ENCODE measurements at regions not wholly inside any gene's neighbourhood (a gene's known extent, or its start where the extent isn't known, plus 50 kb on each side); places are given as distances from the start of the nearest gene placed in this dataset.

DNA sequence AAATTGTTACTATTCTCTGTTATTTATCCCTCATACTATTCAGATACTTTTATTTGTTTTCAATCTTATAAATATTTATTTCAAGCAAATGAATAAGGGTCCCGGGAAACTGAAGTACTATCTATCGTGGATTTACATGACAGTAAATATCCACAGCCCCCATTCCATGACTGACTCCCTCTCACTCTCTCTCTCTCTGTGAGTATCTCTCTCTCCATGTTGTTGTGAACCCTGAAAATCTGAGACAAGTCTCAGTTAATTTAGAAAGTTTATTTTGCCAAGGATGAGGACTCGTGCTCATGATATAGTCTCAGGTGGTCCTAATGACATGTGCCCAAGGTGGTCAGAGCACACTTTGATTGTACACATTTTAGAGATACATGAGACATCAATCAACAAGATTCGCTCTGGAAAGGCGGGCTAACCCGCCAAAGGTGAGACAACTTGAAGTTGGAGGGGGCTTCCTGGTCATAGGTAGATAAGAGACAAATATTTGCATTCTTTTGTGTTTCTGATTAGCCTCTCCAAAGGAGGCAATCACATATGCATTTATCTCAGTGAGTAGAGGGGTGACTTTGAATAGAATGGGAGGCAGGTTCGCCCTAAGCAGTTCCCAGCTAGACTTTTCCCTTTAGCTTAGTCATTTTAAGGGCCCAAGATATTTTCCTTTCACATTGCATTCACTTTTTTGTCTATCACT lies 986.4 kb downstream of the NLGN4X start:
- H3K4me3 ChIP-seq (ENCODE audit: insufficient read depth, low read depth, low read length) = no peak overlapping the region
- no peaks in the 10 kb centered on the region for H3K27me3 ChIP-seq (ENCODE audit: control insufficient read depth, insufficient read depth, low read length)
- H3K36me3 ChIP-seq (replicated peaks; ENCODE audit: control insufficient read depth, insufficient read depth, low read length) = no peaks in the 10 kb centered on the region
- DNase-seq = peak; percentile 4

DNA sequence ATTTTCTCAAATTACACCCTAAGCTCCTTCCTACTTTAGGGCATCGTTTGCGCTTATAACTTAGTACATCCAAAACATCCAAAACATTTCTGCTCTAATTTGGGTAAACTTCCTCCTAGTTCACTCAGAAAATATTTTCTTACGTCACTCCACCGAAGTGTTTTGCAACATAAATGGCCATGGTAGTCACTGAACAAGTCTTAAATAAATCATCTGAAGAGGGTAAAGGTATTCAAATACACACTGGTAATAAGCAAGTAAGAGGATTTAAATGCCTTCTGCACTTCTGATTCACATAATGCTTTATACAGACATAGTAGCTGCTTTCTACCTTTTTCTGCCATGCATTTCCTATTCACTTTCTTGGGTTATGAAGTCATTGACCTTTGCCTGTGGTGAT lies 991.9 kb downstream of the NLGN4X start:
- Histone ChIP-seq H3K36me3 (replicated peaks; ENCODE audit: control insufficient read depth, insufficient read depth, low read length) (no peaks in the 10 kb centered on the region), H3K27me3 (ENCODE audit: control insufficient read depth, insufficient read depth, low read length) (no peaks in the 10 kb centered on the region), H3K4me3 (ENCODE audit: insufficient read depth, low read depth, low read length) (no peak overlapping the region)
- no peak for DNase-seq

DNA sequence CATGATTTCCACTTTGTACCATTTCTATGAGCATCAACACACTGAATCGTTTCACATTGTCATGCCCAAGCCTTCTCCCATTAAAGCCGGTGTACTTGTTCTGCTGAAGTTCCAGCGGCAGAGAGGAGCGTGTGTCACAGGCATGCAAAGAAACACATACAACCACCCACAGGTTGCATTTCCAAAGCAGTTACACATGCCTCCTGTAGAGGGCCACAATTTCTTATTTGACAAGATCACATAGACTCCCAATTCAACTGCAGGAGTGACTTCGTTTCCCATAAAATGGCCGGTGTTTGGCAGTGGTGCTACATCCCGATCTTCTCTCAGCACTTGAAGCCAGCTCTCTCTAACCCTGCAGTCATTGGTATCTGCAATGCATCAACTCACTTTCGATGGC lies 992.6 kb downstream of the NLGN4X start:
- peak; percentile 9 for DNase-seq

DNA sequence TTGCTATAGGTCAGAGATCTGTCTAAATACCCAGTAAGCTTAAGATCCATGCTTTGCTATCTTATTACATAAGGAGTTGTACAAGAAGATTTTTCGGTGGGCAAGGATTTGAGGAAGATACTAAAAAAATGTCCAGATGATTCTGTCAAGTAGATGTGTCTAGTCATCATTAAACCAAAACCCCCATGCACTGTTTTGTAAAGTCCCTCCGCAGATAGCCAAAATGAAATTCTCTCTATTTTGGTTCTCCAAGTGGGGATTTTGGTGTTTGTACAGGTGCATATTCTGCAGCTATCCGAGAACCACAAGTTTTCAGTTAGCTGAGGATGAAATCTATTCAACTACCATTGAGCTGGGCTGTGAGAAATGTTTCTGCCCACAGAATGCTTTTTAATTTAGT lies 994.8 kb downstream of the NLGN4X start:
- H3K27me3 ChIP-seq (ENCODE audit: control insufficient read depth, insufficient read depth, low read length) = no peaks in the 10 kb centered on the region
- H3K4me3 ChIP-seq (ENCODE audit: insufficient read depth, low read depth, low read length) = no peak overlapping the region
- no peaks in the 10 kb centered on the region for H3K36me3 ChIP-seq (replicated peaks; ENCODE audit: control insufficient read depth, insufficient read depth, low read length)
- no peak for DNase-seq

More for the DNA sequence above, 992.6 kb downstream of the NLGN4X start:
- Histone ChIP-seq H3K27me3 (ENCODE audit: control insufficient read depth, insufficient read depth, low read length) (no peaks in the 10 kb centered on the region), H3K4me3 (ENCODE audit: insufficient read depth, low read depth, low read length) (no peak overlapping the region), H3K36me3 (replicated peaks; ENCODE audit: control insufficient read depth, insufficient read depth, low read length) (no peaks in the 10 kb centered on the region)

DNA sequence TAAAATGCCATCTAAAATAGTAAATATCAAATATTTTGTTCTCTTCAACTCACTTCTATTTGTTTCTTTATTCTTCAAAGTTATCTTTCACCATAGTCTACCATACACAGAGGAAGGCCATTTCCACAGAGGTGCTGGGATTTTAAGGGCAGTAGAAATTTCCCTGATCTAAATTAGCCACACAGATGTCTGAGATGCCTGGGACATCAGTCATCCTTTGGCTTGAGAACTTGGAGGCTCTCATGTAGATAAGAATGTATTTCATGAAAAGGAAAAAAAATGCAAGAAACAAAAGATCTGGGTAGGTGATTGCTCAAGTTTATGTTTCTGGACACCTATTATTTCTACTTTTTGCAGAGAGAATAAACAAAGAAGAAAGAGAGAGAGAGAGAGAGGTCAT lies 1008.2 kb downstream of the NLGN4X start:
- no peak for DNase-seq
- H3K4me3 ChIP-seq (ENCODE audit: insufficient read depth, low read depth, low read length) = no peak overlapping the region
- H3K27me3 ChIP-seq (ENCODE audit: control insufficient read depth, insufficient read depth, low read length) = no peaks in the 10 kb centered on the region
- no peaks in the 10 kb centered on the region for H3K36me3 ChIP-seq (replicated peaks; ENCODE audit: control insufficient read depth, insufficient read depth, low read length)

DNA sequence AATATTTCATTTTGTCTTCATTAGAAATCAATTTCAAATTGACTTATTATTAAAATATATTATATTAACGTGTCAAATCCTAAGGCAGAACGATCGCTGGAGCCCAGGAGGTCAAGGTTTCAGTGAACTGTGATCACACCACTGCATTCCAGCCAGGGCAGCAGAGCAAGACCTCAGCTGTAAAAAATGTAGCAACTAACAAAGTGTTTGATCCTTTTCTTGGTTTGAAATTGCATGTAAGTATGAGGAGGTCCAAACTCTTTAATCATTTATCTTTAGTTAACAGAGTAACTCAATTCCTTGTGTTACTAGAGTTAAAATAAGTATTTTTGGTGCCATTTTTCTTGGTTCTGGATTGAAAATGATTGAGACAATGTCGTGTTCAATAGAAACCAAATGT lies 1033.9 kb downstream of the NLGN4X start:
- DNase-seq = no peak
- Histone ChIP-seq H3K4me3 (ENCODE audit: insufficient read depth, low read depth, low read length) (no peak overlapping the region), H3K36me3 (replicated peaks; ENCODE audit: control insufficient read depth, insufficient read depth, low read length) (no peaks in the 10 kb centered on the region), H3K27me3 (ENCODE audit: control insufficient read depth, insufficient read depth, low read length) (no peaks in the 10 kb centered on the region)

DNA sequence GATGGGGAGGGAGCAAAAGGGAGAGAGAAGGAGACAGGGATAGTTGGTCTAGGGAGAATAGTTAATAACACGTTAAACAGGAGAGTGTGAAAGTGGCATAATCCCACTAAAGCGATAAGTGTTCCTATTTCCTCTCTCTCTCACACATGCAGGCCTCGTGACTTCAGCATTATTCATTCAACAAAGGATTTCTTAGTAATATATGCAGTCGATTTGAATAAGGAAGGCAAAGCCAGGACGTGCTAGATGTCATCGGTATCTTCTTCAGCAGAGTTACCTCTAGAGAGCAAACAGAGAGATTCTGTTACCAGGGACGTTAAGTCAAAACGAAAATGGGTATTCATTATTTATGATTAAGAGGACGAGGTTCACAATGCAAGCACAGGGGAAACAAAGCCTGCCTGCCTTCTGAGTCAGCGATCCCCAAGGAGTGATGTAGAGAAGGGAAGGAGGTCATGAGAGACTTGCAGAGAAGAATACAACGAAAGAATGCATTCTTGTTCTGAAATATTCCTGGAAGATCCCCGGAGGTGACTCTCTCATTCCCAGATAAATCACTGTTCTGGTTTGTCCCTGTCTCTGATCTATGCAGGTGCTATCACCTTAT lies 1048.4 kb downstream of the NLGN4X start:
- no peak for DNase-seq

DNA sequence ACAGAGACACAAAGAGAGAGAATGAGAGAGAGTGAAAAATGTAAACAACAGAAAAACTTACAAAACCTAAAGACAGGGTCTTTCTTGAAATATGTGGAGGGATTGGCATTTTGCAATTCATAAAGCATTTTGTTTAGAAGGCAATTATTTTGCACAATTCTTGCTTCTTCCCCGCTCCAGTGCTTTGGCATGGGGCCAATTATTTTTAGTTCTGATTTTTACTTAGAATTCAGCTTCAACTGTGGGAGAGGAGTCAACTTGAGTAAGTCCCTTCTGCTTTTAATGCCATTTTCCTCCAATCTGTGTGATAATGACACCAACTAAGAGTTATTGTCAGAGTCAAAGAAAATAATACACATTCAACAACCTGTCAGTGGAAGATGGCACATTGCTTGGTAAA lies 1051.9 kb downstream of the NLGN4X start:
- DNase-seq = no peak
- Histone ChIP-seq H3K27me3 (ENCODE audit: control insufficient read depth, insufficient read depth, low read length) (no peaks in the 10 kb centered on the region), H3K4me3 (ENCODE audit: insufficient read depth, low read depth, low read length) (no peak overlapping the region), H3K36me3 (replicated peaks; ENCODE audit: control insufficient read depth, insufficient read depth, low read length) (no peaks in the 10 kb centered on the region)

More for the DNA sequence above, 1048.4 kb downstream of the NLGN4X start:
- no peak overlapping the region for H3K4me3 ChIP-seq (ENCODE audit: insufficient read depth, low read depth, low read length)
- no peaks in the 10 kb centered on the region for H3K36me3 ChIP-seq (replicated peaks; ENCODE audit: control insufficient read depth, insufficient read depth, low read length)
- no peaks in the 10 kb centered on the region for H3K27me3 ChIP-seq (ENCODE audit: control insufficient read depth, insufficient read depth, low read length)

DNA sequence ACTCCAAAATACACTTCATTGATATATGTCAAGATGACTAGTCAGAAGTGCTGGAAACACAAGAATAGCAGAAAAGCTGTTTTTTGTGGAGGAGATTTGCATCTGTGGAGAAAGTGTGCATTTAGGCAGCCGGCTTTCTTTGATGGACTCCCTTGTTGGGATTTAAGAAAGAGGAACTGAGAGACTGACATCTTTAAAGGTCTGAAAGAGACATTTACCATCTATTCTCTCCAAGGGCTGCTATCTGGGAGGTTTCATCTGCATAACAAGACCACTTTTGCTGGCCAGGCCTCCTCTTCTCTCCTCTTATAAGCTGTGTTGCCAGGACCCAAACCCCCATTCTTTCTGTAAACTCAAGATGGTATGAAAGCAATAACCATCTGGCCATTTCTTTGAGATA lies 1065.0 kb downstream of the NLGN4X start:
- Histone ChIP-seq H3K27me3 (ENCODE audit: control insufficient read depth, insufficient read depth, low read length) (no peaks in the 10 kb centered on the region), H3K4me3 (ENCODE audit: insufficient read depth, low read depth, low read length) (no peak overlapping the region), H3K36me3 (replicated peaks; ENCODE audit: control insufficient read depth, insufficient read depth, low read length) (no peaks in the 10 kb centered on the region)
- no peak for DNase-seq

DNA sequence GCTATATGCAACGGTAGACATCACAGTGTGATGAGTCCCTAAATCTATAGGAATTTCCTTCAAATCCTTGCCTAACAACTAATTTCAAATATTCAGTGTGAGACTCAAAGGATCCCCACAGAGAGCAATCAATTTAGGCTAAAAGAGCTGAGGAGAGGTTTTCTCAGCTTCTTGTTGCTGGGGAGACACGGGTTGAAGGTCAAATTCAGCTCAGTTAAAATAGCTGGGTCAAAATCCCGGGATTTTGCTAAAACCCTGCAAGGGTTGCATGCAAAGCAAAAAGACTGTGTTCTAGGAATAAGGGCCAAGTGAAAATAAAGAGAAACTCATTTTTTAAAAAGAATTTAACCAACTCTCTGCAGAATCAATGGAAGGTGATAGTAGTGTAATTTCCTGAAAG lies 1073.4 kb downstream of the NLGN4X start:
- no peak overlapping the region for H3K4me3 ChIP-seq (ENCODE audit: insufficient read depth, low read depth, low read length)
- peak; percentile 3 for DNase-seq
- H3K27me3 ChIP-seq (ENCODE audit: control insufficient read depth, insufficient read depth, low read length) = no peaks in the 10 kb centered on the region
- no peaks in the 10 kb centered on the region for H3K36me3 ChIP-seq (replicated peaks; ENCODE audit: control insufficient read depth, insufficient read depth, low read length)

DNA sequence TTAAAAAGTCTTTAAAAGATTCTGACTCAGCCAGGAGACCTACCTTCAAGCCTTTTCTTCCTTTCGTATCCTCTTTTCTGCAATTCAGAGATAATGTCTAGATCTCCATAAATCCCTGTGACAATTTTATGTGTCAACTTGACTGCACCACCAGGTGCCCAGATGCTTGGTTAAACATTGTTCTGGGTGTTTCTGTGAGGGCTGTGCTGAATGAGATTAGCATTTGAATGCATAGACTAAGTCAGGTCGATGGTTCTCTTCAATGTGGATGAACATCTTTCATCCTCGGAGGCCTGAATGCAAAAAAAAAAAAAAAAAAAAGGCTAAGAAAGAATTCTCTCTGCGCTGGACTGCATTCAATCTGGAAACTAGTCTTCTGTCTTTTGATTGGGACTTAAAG lies 1082.7 kb downstream of the NLGN4X start:
- Histone ChIP-seq H3K27me3 (ENCODE audit: control insufficient read depth, insufficient read depth, low read length) (no peaks in the 10 kb centered on the region), H3K36me3 (replicated peaks; ENCODE audit: control insufficient read depth, insufficient read depth, low read length) (no peaks in the 10 kb centered on the region), H3K4me3 (ENCODE audit: insufficient read depth, low read depth, low read length) (no peak overlapping the region)
- no peak for DNase-seq

DNA sequence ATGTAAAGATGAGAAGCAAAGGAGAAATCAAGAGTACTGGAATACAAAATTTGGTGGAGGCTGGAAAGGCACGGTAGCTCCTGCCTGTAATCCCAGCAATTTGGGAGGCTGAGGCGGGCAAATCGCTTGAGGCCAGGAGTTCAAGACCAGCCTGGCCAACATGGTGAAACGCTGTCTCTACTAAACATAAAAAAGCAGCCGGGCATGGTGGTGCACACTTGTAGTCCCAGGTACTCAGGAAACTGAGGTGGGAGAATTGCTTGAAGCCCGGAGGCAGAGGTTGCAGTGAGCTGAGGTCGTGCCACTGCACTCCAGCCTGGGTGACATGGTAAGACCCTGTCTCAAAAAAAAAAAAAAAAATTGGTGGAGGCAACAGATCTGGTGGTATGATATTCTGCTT lies 1086.0 kb downstream of the NLGN4X start:
- H3K4me3 ChIP-seq (ENCODE audit: insufficient read depth, low read depth, low read length) = no peak overlapping the region
- no peaks in the 10 kb centered on the region for H3K36me3 ChIP-seq (replicated peaks; ENCODE audit: control insufficient read depth, insufficient read depth, low read length)
- DNase-seq = no peak
- H3K27me3 ChIP-seq (ENCODE audit: control insufficient read depth, insufficient read depth, low read length) = no peaks in the 10 kb centered on the region

DNA sequence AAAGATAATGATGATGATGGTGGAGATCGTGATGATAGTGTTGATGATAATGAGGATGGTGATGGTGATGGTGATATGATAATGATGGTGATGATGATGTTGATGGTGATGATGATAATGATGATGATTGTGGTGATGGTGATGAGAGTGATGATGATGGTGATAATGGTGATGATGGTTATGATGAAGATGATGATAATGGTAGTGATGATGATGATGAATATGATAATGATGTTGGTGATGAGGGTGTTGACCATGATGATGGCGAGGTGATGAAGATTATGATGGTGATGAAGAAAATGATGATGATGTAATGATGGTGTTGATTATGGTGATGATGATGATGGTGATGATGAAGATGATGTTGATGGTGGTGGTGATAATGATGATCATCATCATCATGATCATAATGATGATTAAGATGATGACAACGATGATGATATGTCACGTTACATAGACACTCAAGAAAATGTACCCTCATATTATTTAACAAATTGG lies 1106.4 kb downstream of the NLGN4X start:
- Histone ChIP-seq H3K27me3 (ENCODE audit: control insufficient read depth, insufficient read depth, low read length) (no peaks in the 10 kb centered on the region), H3K36me3 (replicated peaks; ENCODE audit: control insufficient read depth, insufficient read depth, low read length) (no peaks in the 10 kb centered on the region), H3K4me3 (ENCODE audit: insufficient read depth, low read depth, low read length) (no peak overlapping the region)
- DNase-seq = no peak

DNA sequence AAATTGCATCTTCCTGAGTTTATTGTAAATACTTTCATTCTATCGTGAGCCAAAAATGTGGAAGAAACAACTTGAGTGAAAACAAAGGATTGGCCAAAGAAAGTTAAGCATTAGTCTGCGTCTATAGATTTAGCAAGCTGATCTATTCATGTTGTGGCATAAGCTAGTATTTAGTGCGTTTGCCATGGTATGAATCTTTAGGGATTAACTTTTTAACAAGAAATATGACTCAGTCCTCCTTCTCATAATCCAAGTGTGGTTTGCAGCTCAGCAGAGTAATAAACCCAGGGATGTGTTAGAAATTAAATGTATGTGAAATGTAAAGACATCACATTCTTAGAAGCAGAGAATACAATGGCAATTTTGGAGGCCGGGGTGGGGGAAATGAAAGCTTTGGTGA lies 1110.9 kb downstream of the NLGN4X start:
- DNase-seq = no peak
- no peak overlapping the region for H3K4me3 ChIP-seq (ENCODE audit: insufficient read depth, low read depth, low read length)
- no peaks in the 10 kb centered on the region for H3K36me3 ChIP-seq (replicated peaks; ENCODE audit: control insufficient read depth, insufficient read depth, low read length)
- no peaks in the 10 kb centered on the region for H3K27me3 ChIP-seq (ENCODE audit: control insufficient read depth, insufficient read depth, low read length)

DNA sequence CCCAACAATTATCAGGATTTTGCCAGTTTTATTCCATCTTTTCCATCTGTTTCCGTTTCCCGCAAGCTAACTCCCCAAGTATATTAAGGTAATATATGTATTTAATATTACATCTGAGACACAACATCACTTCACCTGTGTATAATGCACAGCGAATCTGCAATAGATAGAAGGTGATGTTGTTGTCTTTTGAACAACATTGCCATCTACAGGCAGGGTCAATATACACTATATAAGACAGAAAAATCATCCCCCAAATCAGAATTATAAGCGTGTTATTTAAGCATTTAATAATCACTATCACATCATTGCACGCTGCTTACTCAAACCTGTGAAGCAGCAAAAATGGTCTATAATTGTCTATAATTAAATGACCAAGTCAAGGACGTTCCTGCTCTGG lies 1115.5 kb downstream of the NLGN4X start:
- no peaks in the 10 kb centered on the region for H3K36me3 ChIP-seq (replicated peaks; ENCODE audit: control insufficient read depth, insufficient read depth, low read length)
- no peak for DNase-seq
- no peak overlapping the region for H3K4me3 ChIP-seq (ENCODE audit: insufficient read depth, low read depth, low read length)
- no peaks in the 10 kb centered on the region for H3K27me3 ChIP-seq (ENCODE audit: control insufficient read depth, insufficient read depth, low read length)

Measured in H7 (cell line).